ENCODE measurements at regions not wholly inside any gene's neighbourhood (a gene's known extent, or its start where the extent isn't known, plus 50 kb on each side); places are given as distances from the start of the nearest gene placed in this dataset.

GRCh38 chr15:31782016-31782783 lies 248.1 kb upstream of the CHRNA7 start:
- TF ChIP-seq EZH2 (IDR thresholded peaks at IDR 0.05; ENCODE audit: low read length, missing control alignments) (no peak), CTCF (conservative IDR thresholded peaks at IDR 0.05 in 1 of 2, IDR thresholded peaks at IDR 0.05 in 1 of 2; ENCODE audit: low read depth in 1 of 2, low read length in 2 of 2) (no peak)
